ENCODE measurements at regions not wholly inside any gene's neighbourhood (a gene's known extent, or its start where the extent isn't known, plus 50 kb on each side); places are given as distances from the start of the nearest gene placed in this dataset.
"Not testable (repeated sequence)": the region's sequence is repeated elsewhere in the genome, so short reads cannot be mapped to it uniquely, and the experiment has no call there.

GRCh38 chr15:31503758-31504461 lies 177.3 kb downstream of the KLF13 start:
- TF ChIP-seq POLR2A (IDR thresholded peaks at IDR 0.05) (no peak), CTCF (IDR thresholded peaks at IDR 0.05) (no peak)
- Histone ChIP-seq H3K4me3 (no peak overlapping the region), H3K4me1 (no peaks in the 10 kb centered on the region), H3K36me3 (no peaks in the 10 kb centered on the region), H3K9me3 (no peaks in the 10 kb centered on the region), H3K27me3 (no peaks in the 10 kb centered on the region), H3K27ac (no peak overlapping the region)
- intact Hi-C loops (cut with DNase I): loop anchor here in 1 of 2 donors (10.0 kb wide), 1 partner anchor 51 kb away; no protein-coding TSS in a partner anchor
- ATAC-seq (no peak), DNase-seq (peak in 1 of 3 donors; percentile 33)
- 73% methylated on average over 2 of the region's 17 CpGs for WGBS (ENCODE audit: insufficient coverage, low coverage, low lambda C conversion rate, missing lambda C conversion rate)

- Histone ChIP-seq H3K4me3 (no peak overlapping the region), H3K27me3 (no peaks in the 10 kb centered on the region), H3K9me3 (no peaks in the 10 kb centered on the region), H3K4me1 (no peaks in the 10 kb centered on the region), H3K36me3 (no peaks in the 10 kb centered on the region), H3K27ac (no peak overlapping the region)
- DNase-seq (peak in 1 of 3 donors; percentile 10), ATAC-seq (no peak)
- no peak for TF ChIP-seq CTCF (IDR thresholded peaks at IDR 0.05)
- TF ChIP-seq POLR2A (IDR thresholded peaks at IDR 0.05): no peak
- WGBS (ENCODE audit: insufficient coverage, low coverage, low lambda C conversion rate, missing lambda C conversion rate): 20% methylated on average over 1 of the region's 7 CpGs
- intact Hi-C loops (cut with DNase I): loop anchor here in 1 of 2 donors (10.0 kb wide), 1 partner anchor 50 kb away; no protein-coding TSS in a partner anchor
Measured at GRCh38 chr15:31504462-31504839, 177.8 kb downstream of the KLF13 start.

- not testable (repeated sequence) for H3K27ac ChIP-seq, H3K36me3 ChIP-seq, ATAC-seq, H3K4me1 ChIP-seq, DNase-seq, H3K4me3 ChIP-seq, H3K9me3 ChIP-seq, H3K27me3 ChIP-seq
- intact Hi-C loops (cut with DNase I): loop anchor here in 1 of 2 donors (10.0 kb wide), 1 partner anchor 47 kb away; no protein-coding TSS in a partner anchor
- 65% methylated on average over 5 of the region's 5 CpGs for WGBS (ENCODE audit: insufficient coverage, low coverage, low lambda C conversion rate, missing lambda C conversion rate)
Measured at GRCh38 chr15:31507573-31507972, 180.9 kb downstream of the KLF13 start.

- ATAC-seq: no peak
- no peaks in the 10 kb centered on the region for H3K27me3 ChIP-seq
- H3K36me3 ChIP-seq: no peaks in the 10 kb centered on the region
- H3K27ac ChIP-seq: no peak overlapping the region
- 97% methylated on average over 10 of the region's 10 CpGs for WGBS (ENCODE audit: insufficient coverage, low coverage, low lambda C conversion rate, missing lambda C conversion rate)
- peak in 1 of 3 donors; percentile 16 for DNase-seq
- no peaks in the 10 kb centered on the region for H3K9me3 ChIP-seq
- H3K4me1 ChIP-seq: no peaks in the 10 kb centered on the region
- TF ChIP-seq CTCF (IDR thresholded peaks at IDR 0.05) (no peak), POLR2A (IDR thresholded peaks at IDR 0.05) (no peak)
- H3K4me3 ChIP-seq: no peak overlapping the region
- intact Hi-C loops (cut with DNase I): loop anchor here in 1 of 2 donors (10.0 kb wide), 1 partner anchor 46 kb away; no protein-coding TSS in a partner anchor
Measured at GRCh38 chr15:31508656-31509055, 182.0 kb downstream of the KLF13 start.

- 83% methylated on average over 11 of the region's 11 CpGs for WGBS (ENCODE audit: insufficient coverage, low coverage, low lambda C conversion rate, missing lambda C conversion rate)
- no peaks in the 10 kb centered on the region for H3K27me3 ChIP-seq
- DNase-seq: peak in 1 of 3 donors; percentile 20
- H3K4me3 ChIP-seq: no peak overlapping the region
- no peak for TF ChIP-seq CTCF (IDR thresholded peaks at IDR 0.05)
- TF ChIP-seq POLR2A (IDR thresholded peaks at IDR 0.05): no peak
- H3K9me3 ChIP-seq: no peaks in the 10 kb centered on the region
- intact Hi-C loops (cut with DNase I): no loop called here
- no peaks in the 10 kb centered on the region for H3K4me1 ChIP-seq
- ATAC-seq: no peak
- H3K27ac ChIP-seq: no peak overlapping the region
- H3K36me3 ChIP-seq: no peaks in the 10 kb centered on the region
Measured at GRCh38 chr15:31510057-31510456, 183.4 kb downstream of the KLF13 start.

Data from right lobe of liver (tissue), 6 donors.